GM12878 (cell line): ENCODE measurements at regions not wholly inside any gene's neighbourhood (a gene's known extent, or its start where the extent isn't known, plus 50 kb on each side); places are given as distances from the start of the nearest gene placed in this dataset.

Source experiments
- BCL11A ChIP-seq: IDR thresholded peaks from 2 replicates; pipeline ENCODE4 v1.6.1; 2011; ENCODE audit warnings: low read depth, low read length
- CTCF ChIP-seq, 3 experiments: IDR thresholded peaks in 2 of 3; conservative IDR thresholded peaks in 1 of 3; 2 replicates each; pipeline ENCODE4 v1.5.1; 2011; ENCODE audit warnings: low read depth in 3 of 3, low read length in 3 of 3, mild to moderate bottlenecking in 3 of 3, control low read depth in 2 of 3, moderate library complexity in 2 of 3, inconsistent platforms in 1 of 3, mixed read lengths in 1 of 3; ENCODE audit not compliant: control insufficient read depth in 2 of 3, insufficient read depth in 1 of 3; ENCODE audit errors: extremely low read depth in 1 of 3
- HCFC1 ChIP-seq: fragments of 150-350 bp; IDR thresholded peaks from 2 replicates; pipeline ENCODE4 v1.6.1; 2014; ENCODE audit warnings: low read length
- HDAC6 ChIP-seq: fragments of 200-600 bp; sonication (generic); IDR thresholded peaks from one replicate; pipeline ENCODE4 v1.8.0; 2017; ENCODE audit warnings: antibody characterized with exemption; ENCODE audit not compliant: unreplicated experiment
- MAX ChIP-seq: IDR thresholded peaks from 2 replicates; pipeline ENCODE4 v1.6.1; 2012; ENCODE audit warnings: low read depth, low read length, improper control_type of control experiment
- MXI1 ChIP-seq: fragments of 150-350 bp; IDR thresholded peaks from 2 replicates; pipeline ENCODE4 v1.6.1; 2011; ENCODE audit warnings: low read depth, mild to moderate bottlenecking, inconsistent platforms, low read length, improper control_type of control experiment
- NKRF ChIP-seq: fragments of 450-650 bp; conservative IDR thresholded peaks from 2 replicates; pipeline ENCODE4 v1.6.1; 2017; ENCODE audit warnings: mild to moderate bottlenecking, moderate library complexity
- POLR2AphosphoS5 ChIP-seq: IDR thresholded peaks from 2 replicates; pipeline ENCODE4 v1.6.1; 2011; ENCODE audit warnings: mild to moderate bottlenecking, low read length, inconsistent platforms
- REST ChIP-seq: IDR thresholded peaks from 2 replicates; pipeline ENCODE4 v1.6.1; 2012; ENCODE audit warnings: mild to moderate bottlenecking, low read depth, low read length
- SMAD1 ChIP-seq: fragments of 450-650 bp; IDR thresholded peaks from 2 replicates; pipeline ENCODE4 v1.6.1; 2018; ENCODE audit warnings: mild to moderate bottlenecking, low read depth; ENCODE audit not compliant: partially characterized antibody
- SREBF1 ChIP-seq: IDR thresholded peaks from 2 replicates; pipeline ENCODE4 v1.6.1; 2012; ENCODE audit warnings: mild to moderate bottlenecking, low read length
- ZNF384 ChIP-seq: IDR thresholded peaks from 2 replicates; pipeline ENCODE4 v1.6.1; 2012; ENCODE audit warnings: low read depth, mild to moderate bottlenecking, low read length, improper control_type of control experiment, borderline replicate concordance

- no peak for TF ChIP-seq CTCF (IDR thresholded peaks at IDR 0.05 in 2 of 3, conservative IDR thresholded peaks at IDR 0.05 in 1 of 3; ENCODE audit: control insufficient read depth in 2 of 3, extremely low read depth in 1 of 3, insufficient read depth in 1 of 3, low read depth in 3 of 3, low read length in 3 of 3)
- TF ChIP-seq HCFC1, result no peak
- TF ChIP-seq POLR2AphosphoS5, result no peak
- TF ChIP-seq MXI1, result no peak
- TF ChIP-seq ZNF384, result no peak
- no peak for TF ChIP-seq BCL11A
- TF ChIP-seq MAX, result no peak
- TF ChIP-seq REST, result no peak
- no peak for TF ChIP-seq SREBF1
- TF ChIP-seq HDAC6, result no peak
- TF ChIP-seq NKRF, result no peak
- no peak for TF ChIP-seq SMAD1
Measured at GRCh38 chr20:20915844-20916243, 190.3 kb downstream of the LINC00237 start.
